GM12865 (cell line): ENCODE measurements at regions not wholly inside any gene's neighbourhood (a gene's known extent, or its start where the extent isn't known, plus 50 kb on each side); places are given as distances from the start of the nearest gene placed in this dataset.

Source experiments
- DNase-seq: peaks from one replicate; pipeline ENCODE4 v3.0.0; 2010; ENCODE audit warnings: low read depth
- H3K4me3 ChIP-seq: 2 replicates; pipeline ENCODE4 v1.5.1; 2011; ENCODE audit warnings: mild to moderate bottlenecking, low read depth, low read length, control low read depth
- CTCF ChIP-seq: IDR thresholded peaks from 2 replicates; pipeline ENCODE4 v1.5.1; 2011; ENCODE audit warnings: low read length, control low read depth, low read depth, inconsistent platforms; ENCODE audit not compliant: insufficient read depth; ENCODE audit errors: missing control alignments

DNA sequence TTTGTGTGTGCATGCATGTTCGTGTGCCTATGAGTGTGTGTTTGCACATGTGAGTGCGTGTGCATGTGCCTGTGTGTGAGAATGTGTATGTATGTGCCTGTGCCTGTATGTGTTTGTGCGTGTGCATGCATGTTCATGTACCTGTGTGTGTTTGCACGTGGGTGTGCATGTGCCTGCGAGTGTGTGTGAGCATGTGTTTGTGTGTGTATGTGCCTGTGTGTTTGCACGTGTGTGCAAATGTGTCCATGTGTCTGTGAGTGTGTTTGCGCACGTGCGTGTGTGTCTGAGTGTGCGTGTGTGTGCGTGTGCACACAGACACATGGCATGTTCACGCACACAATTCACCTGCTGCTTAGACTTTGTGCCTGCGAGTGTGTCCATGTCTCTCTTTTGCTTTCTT is 853.5 kb upstream of the SALL3 start:
- no peak for DNase-seq
- TF ChIP-seq CTCF, result no peak

DNA sequence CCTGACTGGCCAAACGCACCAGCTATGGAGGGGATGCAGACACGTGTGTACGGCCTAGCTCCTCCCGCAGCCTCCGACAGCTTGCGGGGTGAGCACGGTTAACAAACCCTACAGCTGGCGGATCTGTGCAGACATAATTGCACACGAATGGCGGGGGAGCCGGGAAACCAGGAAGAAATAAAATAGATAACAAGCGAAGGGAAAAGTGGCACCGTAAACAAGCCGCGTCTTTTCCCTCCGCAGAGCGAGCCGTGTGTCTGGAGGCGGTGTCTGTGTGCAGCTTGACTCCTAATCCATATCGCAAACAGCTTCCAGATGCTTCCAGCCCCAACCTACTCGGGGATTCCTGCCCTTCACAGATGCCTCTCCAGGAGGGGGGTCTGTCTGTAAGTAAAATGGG is 853.1 kb upstream of the SALL3 start:
- no peak overlapping the region for H3K4me3 ChIP-seq
- no peak for DNase-seq
- TF ChIP-seq CTCF, result no peak

More for the DNA sequence above, 853.5 kb upstream of the SALL3 start:
- H3K4me3 ChIP-seq, result no peak overlapping the region

DNA sequence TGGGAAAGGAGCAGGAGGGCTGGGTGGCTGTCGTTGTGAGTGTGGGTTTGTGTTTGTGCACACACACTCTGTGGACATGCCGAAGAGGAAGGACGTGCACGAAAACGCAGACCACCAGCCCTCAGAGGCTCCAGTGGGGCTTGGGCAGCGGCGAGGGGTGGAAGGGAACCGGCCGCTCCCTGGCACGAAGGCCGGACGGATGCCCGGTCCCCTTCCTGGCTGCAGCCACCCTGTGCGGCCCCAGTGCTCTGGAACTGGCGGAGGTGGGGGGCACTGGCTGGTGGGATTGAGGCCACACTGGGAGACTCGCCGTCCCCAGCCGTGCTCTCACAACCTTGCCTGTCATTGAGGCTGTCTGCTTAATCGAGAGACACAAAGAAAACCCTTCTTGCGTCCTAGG is 852.6 kb upstream of the SALL3 start:
- no peak overlapping the region for H3K4me3 ChIP-seq
- DNase-seq, result no peak
- TF ChIP-seq CTCF, result no peak

- no peak overlapping the region for H3K4me3 ChIP-seq
- no peak for TF ChIP-seq CTCF
- DNase-seq, result no peak
Observed at GRCh38 chr18:78128004-78128403, 851.6 kb upstream of the SALL3 start.

GRCh38 chr18:78129260-78129659 is 850.4 kb upstream of the SALL3 start:
- TF ChIP-seq CTCF, result no peak
- H3K4me3 ChIP-seq, result no peak overlapping the region
- DNase-seq, result no peak

GRCh38 chr18:78130232-78131195 is 849.1 kb upstream of the SALL3 start:
- H3K4me3 ChIP-seq, result no peak overlapping the region
- no peak for TF ChIP-seq CTCF

More at GRCh38 chr18:78130232-78131195, 849.1 kb upstream of the SALL3 start:
- no peak for DNase-seq
